ENCODE measurements at regions not wholly inside any gene's neighbourhood (a gene's known extent, or its start where the extent isn't known, plus 50 kb on each side); places are given as distances from the start of the nearest gene placed in this dataset.

DNA sequence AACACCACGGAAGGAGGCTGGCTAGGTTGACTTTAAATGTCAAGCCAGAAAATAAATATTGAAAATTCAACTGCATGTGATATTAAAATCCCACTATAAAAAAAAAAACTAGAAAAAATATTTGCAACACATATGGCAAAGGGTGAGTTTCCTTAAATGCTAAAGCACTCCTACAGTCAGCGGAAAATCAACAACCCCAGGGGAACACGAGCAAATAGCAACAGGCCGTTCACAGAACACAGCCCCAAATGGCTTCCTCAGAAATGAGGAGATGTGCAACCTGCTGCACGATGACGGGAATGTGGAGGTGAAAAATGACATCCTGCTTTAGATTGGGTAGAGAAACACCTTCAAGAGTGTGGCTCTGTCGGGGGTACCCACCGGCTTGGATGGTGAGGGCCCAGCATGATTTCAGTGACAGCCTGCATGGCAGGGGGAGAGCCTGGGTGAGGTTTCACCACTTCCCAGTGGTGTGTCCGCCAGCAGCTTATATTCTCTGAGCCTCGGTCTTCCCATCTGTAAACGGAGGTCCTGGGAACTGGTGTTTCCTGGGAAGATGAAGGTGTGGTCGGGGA, 157.9 kb upstream of the GLI2 start:
- peaks cover 73% of the 10 kb centered on the region for H3K27me3 ChIP-seq
- H3K4me3 ChIP-seq: no peak overlapping the region
- TF ChIP-seq CTCF (IDR thresholded peaks at IDR 0.05; ENCODE audit: low read depth, low read length): no peak
- no peaks in the 10 kb centered on the region for H3K9me3 ChIP-seq (ENCODE audit: low read depth)
- no peak for DNase-seq (ENCODE audit: low read depth in 1 of 2, low spot score in 1 of 2)
- no peaks in the 10 kb centered on the region for H3K36me3 ChIP-seq
- no peak overlapping the region for H3K27ac ChIP-seq
- no peaks in the 10 kb centered on the region for H3K4me1 ChIP-seq (ENCODE audit: low read depth)

GRCh38 chr2:120578576-120579352, 156.9 kb upstream of the GLI2 start:
- Histone ChIP-seq H3K9me3 (ENCODE audit: low read depth) (no peaks in the 10 kb centered on the region), H3K4me3 (no peak overlapping the region), H3K27me3 (peaks cover 64% of the 10 kb centered on the region), H3K27ac (no peak overlapping the region), H3K4me1 (ENCODE audit: low read depth) (no peaks in the 10 kb centered on the region), H3K36me3 (no peaks in the 10 kb centered on the region)
- no peak for TF ChIP-seq CTCF (IDR thresholded peaks at IDR 0.05; ENCODE audit: low read depth, low read length)
- DNase-seq (ENCODE audit: low read depth in 1 of 2, low spot score in 1 of 2): no peak

- H3K36me3 ChIP-seq: no peaks in the 10 kb centered on the region
- no peaks in the 10 kb centered on the region for H3K4me1 ChIP-seq (ENCODE audit: low read depth)
- H3K4me3 ChIP-seq: no peak overlapping the region
- TF ChIP-seq CTCF (IDR thresholded peaks at IDR 0.05; ENCODE audit: low read depth, low read length): no peak
- no peak for DNase-seq (ENCODE audit: low read depth in 1 of 2, low spot score in 1 of 2)
- peaks cover 56% of the 10 kb centered on the region for H3K27me3 ChIP-seq
- H3K9me3 ChIP-seq (ENCODE audit: low read depth): no peaks in the 10 kb centered on the region
- no peak overlapping the region for H3K27ac ChIP-seq
Measured at GRCh38 chr2:120579916-120580685, 155.6 kb upstream of the GLI2 start.

- H3K9me3 ChIP-seq (ENCODE audit: low read depth): no peaks in the 10 kb centered on the region
- no peaks in the 10 kb centered on the region for H3K36me3 ChIP-seq
- DNase-seq (ENCODE audit: low read depth in 1 of 2, low spot score in 1 of 2): no peak
- no peak overlapping the region for H3K4me3 ChIP-seq
- H3K4me1 ChIP-seq (ENCODE audit: low read depth): no peaks in the 10 kb centered on the region
- H3K27ac ChIP-seq: no peak overlapping the region
- H3K27me3 ChIP-seq: peaks cover 57% of the 10 kb centered on the region
- no peak for TF ChIP-seq CTCF (IDR thresholded peaks at IDR 0.05; ENCODE audit: low read depth, low read length)
Measured at GRCh38 chr2:120580709-120581108, 155.0 kb upstream of the GLI2 start.

DNA sequence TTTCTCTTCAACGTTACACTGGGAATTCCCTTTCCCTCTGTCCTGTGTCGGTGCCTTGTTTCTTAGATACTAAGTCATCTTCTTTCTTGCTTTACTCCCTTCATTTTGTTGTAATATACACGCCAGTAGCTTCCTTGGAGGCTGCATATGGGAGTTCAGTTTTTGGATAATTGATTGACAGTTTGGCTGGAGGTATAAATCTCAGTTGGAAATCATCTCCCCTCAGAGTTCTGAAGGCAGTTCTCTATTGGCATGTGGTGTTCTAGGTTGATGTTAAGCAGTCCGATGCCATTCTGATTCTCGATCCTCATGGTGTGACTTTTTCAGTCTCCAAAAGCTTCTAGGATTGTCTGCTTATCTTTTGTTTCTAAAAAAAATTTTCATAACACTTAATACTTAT, 152.5 kb upstream of the GLI2 start:
- H3K4me1 ChIP-seq (ENCODE audit: low read depth): no peaks in the 10 kb centered on the region
- peaks cover 58% of the 10 kb centered on the region for H3K27me3 ChIP-seq
- no peaks in the 10 kb centered on the region for H3K36me3 ChIP-seq
- DNase-seq (ENCODE audit: low read depth in 1 of 2, low spot score in 1 of 2): no peak
- H3K9me3 ChIP-seq (ENCODE audit: low read depth): no peaks in the 10 kb centered on the region
- no peak for TF ChIP-seq CTCF (IDR thresholded peaks at IDR 0.05; ENCODE audit: low read depth, low read length)
- no peak overlapping the region for H3K27ac ChIP-seq
- no peak overlapping the region for H3K4me3 ChIP-seq

All from cardiac muscle cell (in vitro differentiated cells and primary cell).